A673 (cell line): ENCODE measurements at regions not wholly inside any gene's neighbourhood (a gene's known extent, or its start where the extent isn't known, plus 50 kb on each side); places are given as distances from the start of the nearest gene placed in this dataset.

Source experiments
- EZH2 ChIP-seq: fragments of 200-600 bp; sonication (generic); IDR thresholded peaks from 2 replicates; pipeline ENCODE4 v1.6.1; 2017; ENCODE audit warnings: borderline replicate concordance, low read depth, mild to moderate bottlenecking, mixed read lengths, antibody characterized with exemption, low read length; ENCODE audit not compliant: poor library complexity, severe bottlenecking
- TF ChIP-seq, protein P1 (sequence below): fragments of 300-800, 200-600 bp; sonication (generic); conservative IDR thresholded peaks from 2 replicates; pipeline ENCODE4 v1.5.1; 2017; ENCODE audit warnings: low read depth, mild to moderate bottlenecking, antibody characterized with exemption, low read length, moderate library complexity, mixed read lengths

DNA sequence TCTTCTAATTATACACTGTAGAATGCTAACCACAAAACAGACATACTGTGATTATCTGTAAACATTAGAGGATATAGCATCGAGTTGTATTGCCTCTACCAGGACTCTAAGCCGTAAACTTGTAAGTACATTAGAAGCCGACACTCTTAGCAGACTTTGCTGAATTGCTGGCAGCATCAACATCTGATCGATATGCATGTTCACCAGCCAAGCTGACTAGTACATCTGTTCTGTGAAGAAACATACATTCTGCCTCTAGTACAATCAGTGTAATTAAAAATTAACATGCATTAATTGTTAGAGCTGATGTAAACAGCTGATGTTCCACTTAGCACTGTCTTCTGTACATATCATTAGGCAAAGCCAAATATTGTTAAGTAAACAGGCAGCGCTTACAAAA, 502.2 kb downstream of the NR4A2 start:
- TF ChIP-seq, protein P1, sequence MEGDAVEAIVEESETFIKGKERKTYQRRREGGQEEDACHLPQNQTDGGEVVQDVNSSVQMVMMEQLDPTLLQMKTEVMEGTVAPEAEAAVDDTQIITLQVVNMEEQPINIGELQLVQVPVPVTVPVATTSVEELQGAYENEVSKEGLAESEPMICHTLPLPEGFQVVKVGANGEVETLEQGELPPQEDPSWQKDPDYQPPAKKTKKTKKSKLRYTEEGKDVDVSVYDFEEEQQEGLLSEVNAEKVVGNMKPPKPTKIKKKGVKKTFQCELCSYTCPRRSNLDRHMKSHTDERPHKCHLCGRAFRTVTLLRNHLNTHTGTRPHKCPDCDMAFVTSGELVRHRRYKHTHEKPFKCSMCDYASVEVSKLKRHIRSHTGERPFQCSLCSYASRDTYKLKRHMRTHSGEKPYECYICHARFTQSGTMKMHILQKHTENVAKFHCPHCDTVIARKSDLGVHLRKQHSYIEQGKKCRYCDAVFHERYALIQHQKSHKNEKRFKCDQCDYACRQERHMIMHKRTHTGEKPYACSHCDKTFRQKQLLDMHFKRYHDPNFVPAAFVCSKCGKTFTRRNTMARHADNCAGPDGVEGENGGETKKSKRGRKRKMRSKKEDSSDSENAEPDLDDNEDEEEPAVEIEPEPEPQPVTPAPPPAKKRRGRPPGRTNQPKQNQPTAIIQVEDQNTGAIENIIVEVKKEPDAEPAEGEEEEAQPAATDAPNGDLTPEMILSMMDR = no peak
- TF ChIP-seq EZH2 = no peak
